CD14-positive monocyte (primary cell): ENCODE measurements at regions not wholly inside any gene's neighbourhood (a gene's known extent, or its start where the extent isn't known, plus 50 kb on each side); places are given as distances from the start of the nearest gene placed in this dataset.

Experiments used
- DNase-seq, 3 donors: peaks; one replicate each; pipeline ENCODE4 v3.0.0-alpha.2; 2011 to 2022
- H2AFZ ChIP-seq: 2 replicates; pipeline ENCODE4 v1.6.0; 2012; ENCODE audit warnings: mild to moderate bottlenecking, low read depth, low read length, inconsistent platforms; ENCODE audit not compliant: insufficient read depth, poor library complexity, severe bottlenecking
- H3K27ac ChIP-seq, 2 donors: 1 replicate in 1 of 2; 2 replicates in 1 of 2; pipeline ENCODE4 v1.5.1; 2012 to 2013; ENCODE audit warnings: low read length in 2 of 2, control low read depth in 1 of 2, inconsistent platforms in 1 of 2, low read depth in 1 of 2, mild to moderate bottlenecking in 1 of 2
- H3K27me3 ChIP-seq, 2 donors: one replicate each; pipeline versions ENCODE4 v1.6.0 to v1.6.1; 2011 to 2013; ENCODE audit warnings: low read length in 2 of 2; ENCODE audit not compliant: control insufficient read depth in 2 of 2, insufficient read depth in 2 of 2
- H3K36me3 ChIP-seq, 2 donors: replicated peaks in 1 of 2; 1 replicate in 1 of 2; 2 replicates in 1 of 2; pipeline versions ENCODE4 v1.5.1 to v1.6.1; 2012 to 2013; ENCODE audit warnings: low read length in 2 of 2, control low read depth in 1 of 2, inconsistent platforms in 1 of 2, mild to moderate bottlenecking in 1 of 2; ENCODE audit not compliant: insufficient read depth in 2 of 2, control insufficient read depth in 1 of 2
- H3K4me1 ChIP-seq, 2 donors: 1 replicate in 1 of 2; 2 replicates in 1 of 2; pipeline versions ENCODE4 v1.5.1 to v1.6.1; 2012 to 2013; ENCODE audit warnings: low read length in 2 of 2, control low read depth in 1 of 2, inconsistent platforms in 1 of 2, mild to moderate bottlenecking in 1 of 2, moderate library complexity in 1 of 2; ENCODE audit not compliant: insufficient read depth in 2 of 2, control insufficient read depth in 1 of 2
- H3K4me2 ChIP-seq: replicated peaks from 2 replicates; pipeline ENCODE3; 2012; ENCODE audit warnings: low read length, moderate library complexity, mild to moderate bottlenecking; ENCODE audit not compliant: poor library complexity, severe bottlenecking; ENCODE audit errors: extremely low read depth
- H3K4me3 ChIP-seq, 3 experiments: fragments of 200-600 bp in 1 of 3; sonication (generic) in 1 of 3; replicated peaks in 1 of 3; 1 replicate in 2 of 3; 2 replicates in 1 of 3; pipeline ENCODE4 v1.5.1; 2011 to 2013; ENCODE audit warnings: low read length in 3 of 3, mild to moderate bottlenecking in 3 of 3, control low read depth in 2 of 3, low read depth in 2 of 3, inconsistent platforms in 1 of 3, moderate library complexity in 1 of 3
- H3K79me2 ChIP-seq: 2 replicates; pipeline ENCODE4 v1.6.0; 2012; ENCODE audit warnings: mild to moderate bottlenecking, control low read depth, inconsistent platforms, low read length, moderate library complexity; ENCODE audit not compliant: insufficient read depth
- H3K9ac ChIP-seq: 2 replicates; pipeline ENCODE4 v1.6.0; 2017; ENCODE audit warnings: low read length, mild to moderate bottlenecking; ENCODE audit not compliant: insufficient read depth, poor library complexity, severe bottlenecking
- H3K9me3 ChIP-seq, 2 donors: replicated peaks in 1 of 2; 1 replicate in 1 of 2; 2 replicates in 1 of 2; pipeline versions ENCODE4 v1.5.1 to v1.6.1; 2012 to 2013; ENCODE audit warnings: low read length in 2 of 2, control low read depth in 1 of 2; ENCODE audit not compliant: control insufficient read depth in 1 of 2, insufficient read depth in 1 of 2
- H4K20me1 ChIP-seq: 2 replicates; pipeline ENCODE4 v1.6.0; 2012; ENCODE audit warnings: mild to moderate bottlenecking, low read length, control low read depth, moderate library complexity; ENCODE audit not compliant: insufficient read depth
- H3K27ac Mint-ChIP-seq, 7 donors: one replicate each; pipeline ENCODE4 v1.8.0; 2020; ENCODE audit warnings: mild to moderate bottlenecking in 7 of 7, mixed read lengths in 7 of 7, moderate library complexity in 6 of 7, inconsistent platforms in 2 of 7
- H3K27me3 Mint-ChIP-seq, 3 donors: one replicate each; pipeline ENCODE4 v1.8.0; 2021 to 2022; ENCODE audit warnings: low read depth in 3 of 3, mild to moderate bottlenecking in 3 of 3, mixed read lengths in 3 of 3, moderate library complexity in 3 of 3, inconsistent platforms in 1 of 3
- H3K36me3 Mint-ChIP-seq, 2 donors: one replicate each; pipeline ENCODE4 v1.8.0; 2020; ENCODE audit warnings: mixed read lengths in 2 of 2, inconsistent platforms in 1 of 2, mild to moderate bottlenecking in 1 of 2
- H3K4me1 Mint-ChIP-seq: one replicate; pipeline ENCODE4 v1.8.0; 2020; ENCODE audit warnings: mild to moderate bottlenecking, mixed read lengths
- H3K4me3 Mint-ChIP-seq, 2 donors: one replicate each; pipeline ENCODE4 v1.8.0; 2020; ENCODE audit warnings: mild to moderate bottlenecking in 2 of 2, mixed read lengths in 2 of 2, moderate library complexity in 1 of 2
- H3K9me3 Mint-ChIP-seq, 7 donors: one replicate each; pipeline ENCODE4 v1.8.0; 2020 to 2022; ENCODE audit warnings: mixed read lengths in 7 of 7, mild to moderate bottlenecking in 6 of 7, moderate library complexity in 6 of 7, inconsistent platforms in 2 of 7
- CTCF ChIP-seq: fragments of 200-600 bp; IDR thresholded peaks from one replicate; pipeline ENCODE4 v1.8.0; 2022; ENCODE audit warnings: antibody characterized with exemption, mild to moderate bottlenecking
- WGBS: methylation state at CpG from one replicate; pipeline ENCODE4 v1.1.5; 2013; ENCODE audit warnings: missing lambda C conversion rate; ENCODE audit not compliant: insufficient coverage; 5-methylcytosine and 5-hydroxymethylcytosine counted together
- intact Hi-C, 2 donors: fragments of 100-400 bp; cut with micrococcal nuclease; formaldehyde crosslinking; loops; one replicate each; pipeline versions ENCODE4 v1.15.0 to v1.15.1; 2023

- H3K9me3 ChIP-seq: no peaks in the 10 kb centered on the region
- H3K4me2 ChIP-seq: no peak overlapping the region
- no peak overlapping the region for H3K27ac ChIP-seq
- Mint-ChIP-seq H3K27ac (no peak overlapping the region), H3K36me3 (no peaks in the 10 kb centered on the region), H3K4me1 (no peaks in the 10 kb centered on the region), H3K9me3 (no peaks in the 10 kb centered on the region), H3K27me3 (peaks cover 2 to 9% (median 8%) of the 10 kb centered on the region in 3 donors), H3K4me3 (peak overlapping the region in 1 of 2 donors; percentile 22)
- H3K4me3 ChIP-seq: no peak overlapping the region
- no peaks in the 10 kb centered on the region for H3K4me1 ChIP-seq
- H3K36me3 ChIP-seq: no peaks in the 10 kb centered on the region
- H2AFZ ChIP-seq: no peak overlapping the region
- 91% methylated on average over 31 of the region's 35 CpGs for WGBS
- intact Hi-C loops: no loop called here
- H3K27me3 ChIP-seq: no peaks in the 10 kb centered on the region
- TF ChIP-seq CTCF: no peak
- no peaks in the 10 kb centered on the region for H3K79me2 ChIP-seq
- no peaks in the 10 kb centered on the region for H4K20me1 ChIP-seq
- no peak for DNase-seq
- no peak overlapping the region for H3K9ac ChIP-seq
Measured at GRCh38 chr13:109880371-109881346, 94.3 kb upstream of the IRS2 start.

- no peaks in the 10 kb centered on the region for H3K9me3 ChIP-seq
- H3K4me1 ChIP-seq: no peaks in the 10 kb centered on the region
- H4K20me1 ChIP-seq: no peaks in the 10 kb centered on the region
- no peaks in the 10 kb centered on the region for H3K27me3 ChIP-seq
- no peak for TF ChIP-seq CTCF
- no peak overlapping the region for H3K4me3 ChIP-seq
- Mint-ChIP-seq H3K9me3 (peaks cover 0 to 2% (median 0%) of the 10 kb centered on the region in 7 donors), H3K27me3 (peaks cover 2 to 16% (median 8%) of the 10 kb centered on the region in 3 donors), H3K27ac (no peak overlapping the region), H3K4me3 (no peak overlapping the region), H3K4me1 (no peaks in the 10 kb centered on the region), H3K36me3 (no peaks in the 10 kb centered on the region)
- DNase-seq: no peak
- WGBS: 98% methylated on average over 5 of the region's 6 CpGs
- no peak overlapping the region for H3K27ac ChIP-seq
- no peaks in the 10 kb centered on the region for H3K36me3 ChIP-seq
- no peaks in the 10 kb centered on the region for H3K79me2 ChIP-seq
- H3K4me2 ChIP-seq: no peak overlapping the region
- H3K9ac ChIP-seq: no peak overlapping the region
- H2AFZ ChIP-seq: no peak overlapping the region
- intact Hi-C loops: no loop called here
Measured at GRCh38 chr13:109879338-109879737, 93.0 kb upstream of the IRS2 start.
